Caco-2 (cell line): ENCODE measurements at regions not wholly inside any gene's neighbourhood (a gene's known extent, or its start where the extent isn't known, plus 50 kb on each side); places are given as distances from the start of the nearest gene placed in this dataset.

ENCODE experiments used
- BruUV-seq: library from RNA; stranded (reverse); fragments of 400-500 nt; replicated peaks from 2 replicates; lab custom pipeline; 2021; lab: Mats Ljungman, UMichigan
- CTCF ChIA-PET: fragments of 300-600 bp; sonication (Branson Sonifier 250); formaldehyde crosslinking; loops from one replicate; lab custom pipeline; 2022; ENCODE audit warnings: antibody characterized with exemption; lab: Charles Lee
- POLR2A ChIA-PET: fragments of 300-600 bp; sonication (Branson Sonifier 250); formaldehyde crosslinking; loops from one replicate; lab custom pipeline; 2022; ENCODE audit warnings: antibody characterized with exemption; lab: Charles Lee
- DNase-seq, 2 experiments: peaks; one replicate each; pipeline versions ENCODE4 v3.0.0 to v3.0.0-alpha.2; 2020 to 2022
- H3K27me3 ChIP-seq: replicated peaks from 2 replicates; pipeline ENCODE4 v1.6.0; 2011; ENCODE audit warnings: low read length; ENCODE audit not compliant: control insufficient read depth, insufficient read depth
- H3K36me3 ChIP-seq: 2 replicates; pipeline ENCODE4 v1.5.1; 2011; ENCODE audit warnings: low read length; ENCODE audit not compliant: control insufficient read depth, insufficient read depth
- H3K4me1 ChIP-seq: fragments of 250-450 bp; sonication (Bioruptor Pico); 2 replicates; pipeline ENCODE4 v1.5.1; 2020; ENCODE audit warnings: mild to moderate bottlenecking
- H3K4me3 ChIP-seq: 2 replicates; pipeline ENCODE4 v1.5.1; 2011; ENCODE audit warnings: low read depth, mild to moderate bottlenecking, control low read depth, low read length
- H3K9me3 ChIP-seq: fragments of 250-450 bp; sonication (Bioruptor Pico); 2 replicates; pipeline ENCODE4 v1.5.1; 2020; ENCODE audit warnings: mild to moderate bottlenecking, moderate library complexity
- H3K27ac Mint-ChIP-seq: one replicate; pipeline ENCODE4 v1.8.0; 2022; ENCODE audit warnings: mixed read lengths; ENCODE audit not compliant: unreplicated experiment
- H3K27me3 Mint-ChIP-seq: one replicate; pipeline ENCODE4 v1.8.0; 2022; ENCODE audit warnings: mixed read lengths; ENCODE audit not compliant: insufficient read depth, unreplicated experiment
- H3K36me3 Mint-ChIP-seq: one replicate; pipeline ENCODE4 v1.8.0; 2022; ENCODE audit warnings: mild to moderate bottlenecking, mixed read lengths; ENCODE audit not compliant: insufficient read depth, unreplicated experiment
- H3K4me1 Mint-ChIP-seq: one replicate; pipeline ENCODE4 v1.8.0; 2022; ENCODE audit warnings: low read depth, mixed read lengths; ENCODE audit not compliant: unreplicated experiment
- H3K4me3 Mint-ChIP-seq: one replicate; pipeline ENCODE4 v1.8.0; 2022; ENCODE audit warnings: mild to moderate bottlenecking, moderate library complexity, mixed read lengths; ENCODE audit not compliant: unreplicated experiment
- H3K9me3 Mint-ChIP-seq: one replicate; pipeline ENCODE4 v1.8.0; 2022; ENCODE audit warnings: mixed read lengths; ENCODE audit not compliant: unreplicated experiment
- intact Hi-C: fragments of 100-400 bp; cut with micrococcal nuclease; formaldehyde crosslinking; loops from one replicate; pipeline ENCODE4 v1.10.0; 2022; ENCODE audit not compliant: unreplicated experiment
- TF ChIP-seq, protein P1 (sequence below), 2 experiments: fragments of 200-600 bp in 1 of 2; IDR thresholded peaks; 1 replicate in 1 of 2; 2 replicates in 1 of 2; pipeline versions ENCODE4 v1.5.1 to v1.8.0; 2011 to 2022; ENCODE audit warnings: antibody characterized with exemption in 1 of 2, control low read depth in 1 of 2, inconsistent platforms in 1 of 2, low read depth in 1 of 2, low read length in 1 of 2, mild to moderate bottlenecking in 1 of 2, moderate library complexity in 1 of 2; ENCODE audit not compliant: insufficient read depth in 1 of 2, severe bottlenecking in 1 of 2, unreplicated experiment in 1 of 2

DNA sequence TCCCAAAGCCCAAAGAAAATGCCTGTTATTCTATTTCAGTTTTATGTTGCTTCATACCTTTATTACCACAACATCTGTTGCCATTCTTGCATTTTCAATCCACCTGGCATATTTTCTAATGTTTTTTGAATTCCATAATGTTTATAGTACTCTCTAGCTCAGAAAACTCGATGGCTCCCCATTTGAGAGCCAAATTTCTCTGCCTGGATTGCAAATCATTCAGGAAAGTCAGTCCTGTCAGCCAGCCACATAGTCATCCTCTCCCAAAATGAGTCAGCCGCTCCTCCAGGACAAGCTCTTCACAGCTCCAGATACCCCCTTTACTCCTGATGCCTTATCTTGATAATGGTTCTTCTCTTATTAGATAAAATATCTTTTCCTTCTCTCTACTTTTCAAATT is 78.2 kb upstream of the ADCY2 start:
- Mint-ChIP-seq H3K36me3 (no peaks in the 10 kb centered on the region), H3K27me3 (peaks cover 12% of the 10 kb centered on the region), H3K27ac (no peak overlapping the region), H3K9me3 (no peaks in the 10 kb centered on the region), H3K4me1 (no peaks in the 10 kb centered on the region), H3K4me3 (no peak overlapping the region)
- no peaks in the 10 kb centered on the region for H3K9me3 ChIP-seq
- intact Hi-C loops = no loop called here
- ChIA-PET CTCF (no interaction called here), POLR2A (no interaction called here)
- TF ChIP-seq, protein P1, sequence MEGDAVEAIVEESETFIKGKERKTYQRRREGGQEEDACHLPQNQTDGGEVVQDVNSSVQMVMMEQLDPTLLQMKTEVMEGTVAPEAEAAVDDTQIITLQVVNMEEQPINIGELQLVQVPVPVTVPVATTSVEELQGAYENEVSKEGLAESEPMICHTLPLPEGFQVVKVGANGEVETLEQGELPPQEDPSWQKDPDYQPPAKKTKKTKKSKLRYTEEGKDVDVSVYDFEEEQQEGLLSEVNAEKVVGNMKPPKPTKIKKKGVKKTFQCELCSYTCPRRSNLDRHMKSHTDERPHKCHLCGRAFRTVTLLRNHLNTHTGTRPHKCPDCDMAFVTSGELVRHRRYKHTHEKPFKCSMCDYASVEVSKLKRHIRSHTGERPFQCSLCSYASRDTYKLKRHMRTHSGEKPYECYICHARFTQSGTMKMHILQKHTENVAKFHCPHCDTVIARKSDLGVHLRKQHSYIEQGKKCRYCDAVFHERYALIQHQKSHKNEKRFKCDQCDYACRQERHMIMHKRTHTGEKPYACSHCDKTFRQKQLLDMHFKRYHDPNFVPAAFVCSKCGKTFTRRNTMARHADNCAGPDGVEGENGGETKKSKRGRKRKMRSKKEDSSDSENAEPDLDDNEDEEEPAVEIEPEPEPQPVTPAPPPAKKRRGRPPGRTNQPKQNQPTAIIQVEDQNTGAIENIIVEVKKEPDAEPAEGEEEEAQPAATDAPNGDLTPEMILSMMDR (IDR thresholded peaks at IDR 0.05; ENCODE audit: insufficient read depth in 1 of 2, low read depth in 1 of 2, low read length in 1 of 2, severe bottlenecking in 1 of 2, unreplicated experiment in 1 of 2) = no peak
- H3K36me3 ChIP-seq = no peaks in the 10 kb centered on the region
- no peaks in the 10 kb centered on the region for H3K4me1 ChIP-seq
- H3K27me3 ChIP-seq = no peaks in the 10 kb centered on the region
- BruUV-seq = no TSS peak
- DNase-seq = no peak
- H3K4me3 ChIP-seq = no peak overlapping the region

- no peak for DNase-seq
- Mint-ChIP-seq H3K4me3 (no peak overlapping the region), H3K9me3 (no peaks in the 10 kb centered on the region), H3K36me3 (no peaks in the 10 kb centered on the region), H3K4me1 (no peaks in the 10 kb centered on the region), H3K27ac (no peak overlapping the region), H3K27me3 (peaks cover 4% of the 10 kb centered on the region)
- no peaks in the 10 kb centered on the region for H3K36me3 ChIP-seq
- no peak overlapping the region for H3K4me3 ChIP-seq
- CTCF ChIA-PET = no interaction called here
- H3K4me1 ChIP-seq = no peaks in the 10 kb centered on the region
- no peaks in the 10 kb centered on the region for H3K27me3 ChIP-seq
- no TSS peak for BruUV-seq
- H3K9me3 ChIP-seq = no peaks in the 10 kb centered on the region
- intact Hi-C loops = no loop called here
- TF ChIP-seq, protein P1 (IDR thresholded peaks at IDR 0.05; ENCODE audit: insufficient read depth in 1 of 2, low read depth in 1 of 2, low read length in 1 of 2, severe bottlenecking in 1 of 2, unreplicated experiment in 1 of 2) = no peak
- POLR2A ChIA-PET = no interaction called here
Measured at GRCh38 chr5:7320701-7321301, 75.1 kb upstream of the ADCY2 start.

GRCh38 chr5:7321724-7322123 is 74.2 kb upstream of the ADCY2 start:
- H3K27ac Mint-ChIP-seq = no peak overlapping the region
- no peaks in the 10 kb centered on the region for H3K36me3 ChIP-seq
- POLR2A ChIA-PET = no interaction called here
- H3K9me3 Mint-ChIP-seq = no peaks in the 10 kb centered on the region
- TF ChIP-seq, protein P1 (IDR thresholded peaks at IDR 0.05; ENCODE audit: insufficient read depth in 1 of 2, low read depth in 1 of 2, low read length in 1 of 2, severe bottlenecking in 1 of 2, unreplicated experiment in 1 of 2) = no peak
- H3K4me1 ChIP-seq = no peaks in the 10 kb centered on the region
- no peak for DNase-seq
- H3K9me3 ChIP-seq = no peaks in the 10 kb centered on the region
- intact Hi-C loops = no loop called here
- H3K4me3 Mint-ChIP-seq = no peak overlapping the region
- CTCF ChIA-PET = no interaction called here
- H3K27me3 Mint-ChIP-seq = peaks cover 3% of the 10 kb centered on the region
- no peaks in the 10 kb centered on the region for H3K27me3 ChIP-seq
- no peaks in the 10 kb centered on the region for H3K4me1 Mint-ChIP-seq
- H3K36me3 Mint-ChIP-seq = no peaks in the 10 kb centered on the region
- H3K4me3 ChIP-seq = no peak overlapping the region
- BruUV-seq = no TSS peak
